ENCODE measurements at regions not wholly inside any gene's neighbourhood (a gene's known extent, or its start where the extent isn't known, plus 50 kb on each side); places are given as distances from the start of the nearest gene placed in this dataset.
A peak's percentile ranks its signal among the peaks of the same experiment; 100 is the strongest.

DNA sequence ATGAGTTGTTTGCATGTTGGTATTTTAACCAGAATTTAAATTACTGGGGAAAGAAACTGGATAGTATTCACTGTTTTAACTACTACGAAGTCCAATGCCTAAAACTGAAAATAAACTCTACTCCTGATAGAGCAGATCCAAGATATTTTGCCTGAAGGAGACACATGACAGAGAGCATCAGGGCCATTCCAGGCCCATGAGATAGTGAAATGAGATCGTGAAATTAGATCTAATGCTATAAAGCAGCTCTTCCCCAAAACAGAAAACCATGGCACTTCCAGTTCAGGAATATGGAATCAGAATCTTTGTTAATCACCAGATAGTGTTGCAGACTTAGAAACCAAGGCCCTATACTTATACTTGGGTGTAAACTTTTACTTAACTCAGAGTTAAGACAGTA is 124.3 kb upstream of the CACNA2D1 start:
- Mint-ChIP-seq H3K36me3 (ENCODE audit: insufficient read depth) (no peaks in the 10 kb centered on the region), H3K9me3 (no peaks in the 10 kb centered on the region), H3K27me3 (ENCODE audit: low read depth) (no peaks in the 10 kb centered on the region), H3K4me3 (no peak overlapping the region), H3K4me1 (ENCODE audit: low read depth) (no peaks in the 10 kb centered on the region)
- DNase-seq = no peak
- ATAC-seq = no peak

GRCh38 chr7:82567356-82567755 is 123.8 kb upstream of the CACNA2D1 start:
- no peaks in the 10 kb centered on the region for H3K36me3 Mint-ChIP-seq (ENCODE audit: insufficient read depth)
- no peaks in the 10 kb centered on the region for H3K4me1 Mint-ChIP-seq (ENCODE audit: low read depth)
- H3K9me3 Mint-ChIP-seq = no peaks in the 10 kb centered on the region
- no peak for DNase-seq
- no peaks in the 10 kb centered on the region for H3K27me3 Mint-ChIP-seq (ENCODE audit: low read depth)
- no peak overlapping the region for H3K4me3 Mint-ChIP-seq
- ATAC-seq = no peak

DNA sequence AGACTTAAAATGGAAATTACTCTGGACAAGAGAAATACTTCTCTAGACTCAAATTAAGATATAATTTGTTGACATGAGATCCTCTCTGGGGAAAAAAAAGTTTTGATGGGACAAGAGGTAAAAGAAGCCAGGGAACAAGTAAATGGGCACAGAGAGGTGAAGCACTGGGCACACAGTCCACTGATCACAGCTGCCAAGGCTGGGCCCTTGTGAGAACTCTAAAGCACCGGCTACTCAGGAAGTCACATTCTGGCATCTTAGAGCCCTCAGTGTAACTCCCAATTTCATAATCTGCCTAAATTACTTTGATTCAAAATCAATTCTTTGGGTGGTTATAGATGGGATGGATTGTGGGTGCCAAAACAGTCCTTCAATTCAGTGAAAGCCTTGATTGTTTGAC is 123.2 kb upstream of the CACNA2D1 start:
- ATAC-seq = no peak
- Mint-ChIP-seq H3K36me3 (ENCODE audit: insufficient read depth) (no peaks in the 10 kb centered on the region), H3K4me3 (no peak overlapping the region), H3K9me3 (no peaks in the 10 kb centered on the region), H3K27me3 (ENCODE audit: low read depth) (no peaks in the 10 kb centered on the region), H3K4me1 (ENCODE audit: low read depth) (no peaks in the 10 kb centered on the region)
- DNase-seq = no peak

GRCh38 chr7:82562716-82563404 is 119.3 kb upstream of the CACNA2D1 start:
- no peak overlapping the region for H3K4me3 Mint-ChIP-seq
- no peaks in the 10 kb centered on the region for H3K36me3 Mint-ChIP-seq (ENCODE audit: insufficient read depth)
- ATAC-seq (no peak), DNase-seq (no peak)
- no peaks in the 10 kb centered on the region for H3K9me3 Mint-ChIP-seq
- H3K4me1 Mint-ChIP-seq (ENCODE audit: low read depth) = no peaks in the 10 kb centered on the region
- H3K27me3 Mint-ChIP-seq (ENCODE audit: low read depth) = no peaks in the 10 kb centered on the region

DNA sequence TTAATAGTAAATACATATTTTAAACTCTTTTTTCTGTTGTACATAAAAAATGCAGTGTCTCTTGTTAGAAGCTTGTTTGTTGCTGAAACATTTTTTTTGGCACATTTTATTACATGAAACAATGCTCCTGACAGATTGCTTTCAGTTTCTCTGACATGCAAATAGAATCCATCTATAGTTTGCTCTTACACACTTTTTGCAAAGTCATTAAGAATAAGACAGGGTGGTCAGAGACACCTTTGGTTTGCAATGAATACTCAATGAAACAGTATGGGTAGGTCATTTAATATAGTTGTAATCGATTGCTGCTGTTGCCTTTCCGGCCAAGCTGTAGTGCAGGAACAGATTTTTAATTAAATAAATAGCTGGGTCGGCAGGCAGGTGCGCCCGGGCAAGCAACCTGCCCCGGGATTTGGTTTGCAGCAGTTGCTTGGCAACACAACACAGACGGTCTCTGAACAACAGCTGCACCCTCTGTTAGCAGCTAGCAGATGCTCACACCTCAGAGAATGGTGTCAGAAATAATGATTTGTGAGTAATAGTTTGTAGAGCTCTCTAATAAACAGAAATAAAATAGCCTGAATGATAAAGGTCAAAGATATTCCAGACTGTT is 115.7 kb upstream of the CACNA2D1 start:
- H3K9me3 Mint-ChIP-seq = peaks cover 10% of the 10 kb centered on the region
- H3K4me1 Mint-ChIP-seq (ENCODE audit: low read depth) = no peaks in the 10 kb centered on the region
- no peaks in the 10 kb centered on the region for H3K36me3 Mint-ChIP-seq (ENCODE audit: insufficient read depth)
- no peak for ATAC-seq
- no peaks in the 10 kb centered on the region for H3K27me3 Mint-ChIP-seq (ENCODE audit: low read depth)
- DNase-seq = no peak
- no peak overlapping the region for H3K4me3 Mint-ChIP-seq

GRCh38 chr7:82549616-82550285 is 106.2 kb upstream of the CACNA2D1 start:
- H3K4me1 Mint-ChIP-seq (ENCODE audit: low read depth) = no peaks in the 10 kb centered on the region
- H3K27me3 Mint-ChIP-seq (ENCODE audit: low read depth) = no peaks in the 10 kb centered on the region
- peaks cover 16% of the 10 kb centered on the region for H3K9me3 Mint-ChIP-seq
- ATAC-seq = no peak
- H3K36me3 Mint-ChIP-seq (ENCODE audit: insufficient read depth) = no peaks in the 10 kb centered on the region
- H3K4me3 Mint-ChIP-seq = no peak overlapping the region
- no peak for DNase-seq

GRCh38 chr7:82548141-82548688 is 104.6 kb upstream of the CACNA2D1 start:
- peaks cover 6% of the 10 kb centered on the region for H3K9me3 Mint-ChIP-seq
- DNase-seq = no peak
- H3K36me3 Mint-ChIP-seq (ENCODE audit: insufficient read depth) = no peaks in the 10 kb centered on the region
- no peak overlapping the region for H3K4me3 Mint-ChIP-seq
- no peaks in the 10 kb centered on the region for H3K27me3 Mint-ChIP-seq (ENCODE audit: low read depth)
- no peak for ATAC-seq
- no peaks in the 10 kb centered on the region for H3K4me1 Mint-ChIP-seq (ENCODE audit: low read depth)

DNA sequence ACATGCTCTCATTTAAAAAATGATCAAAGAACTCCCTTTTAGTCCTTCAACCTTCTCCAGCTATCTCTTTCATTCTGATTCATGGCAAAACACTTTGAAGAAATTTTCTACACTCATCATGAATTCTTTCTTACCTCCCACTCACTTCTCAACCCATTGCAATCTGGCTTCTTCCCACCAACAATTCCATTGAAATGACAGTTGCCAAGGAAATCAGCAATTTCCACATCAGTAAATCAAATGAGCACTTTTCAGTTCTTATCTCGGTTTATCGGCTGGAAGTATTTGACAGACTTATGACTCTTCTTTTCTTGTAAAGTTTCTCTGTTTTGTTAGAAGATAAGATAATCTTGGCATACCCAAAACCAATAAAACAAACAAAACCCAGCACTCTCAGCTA is 99.1 kb upstream of the CACNA2D1 start:
- Mint-ChIP-seq H3K4me1 (ENCODE audit: low read depth) (no peaks in the 10 kb centered on the region), H3K36me3 (ENCODE audit: insufficient read depth) (no peaks in the 10 kb centered on the region), H3K9me3 (no peaks in the 10 kb centered on the region), H3K27me3 (ENCODE audit: low read depth) (peaks cover 2% of the 10 kb centered on the region), H3K4me3 (no peak overlapping the region)
- DNase-seq = no peak
- peak in 1 of 2 donors; percentile 28 for ATAC-seq

DNA sequence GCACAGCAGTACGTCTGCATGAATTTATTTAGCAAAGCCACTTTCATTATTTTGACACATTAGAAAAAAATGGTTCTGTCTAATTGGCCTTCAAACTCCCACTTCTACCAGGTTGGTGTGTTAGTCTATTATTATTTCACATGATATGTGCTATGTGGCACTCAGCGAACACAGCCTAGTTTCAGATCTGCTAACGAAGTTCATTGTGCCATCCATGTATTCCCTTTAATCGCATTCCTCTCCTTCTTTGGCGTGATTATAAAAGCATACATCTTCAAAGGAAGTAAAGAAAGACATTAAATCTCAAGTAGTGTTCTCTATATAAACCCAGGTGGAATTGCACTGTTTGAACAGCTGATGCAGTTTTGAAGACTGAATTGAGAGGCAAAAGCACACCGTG is 96.4 kb upstream of the CACNA2D1 start:
- Mint-ChIP-seq H3K4me3 (no peak overlapping the region), H3K9me3 (no peaks in the 10 kb centered on the region), H3K4me1 (ENCODE audit: low read depth) (no peaks in the 10 kb centered on the region), H3K36me3 (ENCODE audit: insufficient read depth) (no peaks in the 10 kb centered on the region), H3K27me3 (ENCODE audit: low read depth) (peaks cover 2% of the 10 kb centered on the region)
- DNase-seq = no peak
- no peak for ATAC-seq

DNA sequence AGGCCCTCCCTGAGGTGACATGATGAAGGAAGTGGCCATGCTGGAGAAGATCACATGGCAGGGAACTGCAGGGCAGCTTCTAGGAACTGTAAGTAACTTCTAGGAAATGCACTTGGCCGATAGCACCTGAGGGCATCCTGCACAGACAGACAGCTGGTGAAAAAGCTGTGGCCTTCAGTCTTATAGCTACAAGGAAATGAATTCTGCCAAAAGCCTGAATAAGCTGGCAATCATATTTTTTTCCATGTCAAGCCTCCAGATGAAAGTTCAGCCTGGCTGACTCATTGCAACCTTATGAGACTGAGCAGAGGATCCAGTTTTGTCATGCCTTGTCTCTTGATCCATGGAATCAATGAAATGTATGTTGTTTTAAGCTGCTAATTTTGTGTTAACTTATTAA is 91.1 kb upstream of the CACNA2D1 start:
- Mint-ChIP-seq H3K4me3 (no peak overlapping the region), H3K4me1 (ENCODE audit: low read depth) (no peaks in the 10 kb centered on the region), H3K27me3 (ENCODE audit: low read depth) (no peaks in the 10 kb centered on the region), H3K36me3 (ENCODE audit: insufficient read depth) (no peaks in the 10 kb centered on the region), H3K9me3 (peaks cover 4% of the 10 kb centered on the region)
- ATAC-seq (no peak), DNase-seq (no peak)

- no peak for ATAC-seq
- no peak for DNase-seq
- no peak overlapping the region for H3K4me3 Mint-ChIP-seq
- no peaks in the 10 kb centered on the region for H3K27me3 Mint-ChIP-seq (ENCODE audit: low read depth)
- no peaks in the 10 kb centered on the region for H3K4me1 Mint-ChIP-seq (ENCODE audit: low read depth)
- no peaks in the 10 kb centered on the region for H3K36me3 Mint-ChIP-seq (ENCODE audit: insufficient read depth)
- H3K9me3 Mint-ChIP-seq = peaks cover 4% of the 10 kb centered on the region
Measured at GRCh38 chr7:82530361-82530760, 86.8 kb upstream of the CACNA2D1 start.

- ATAC-seq (no peak), DNase-seq (no peak)
- H3K4me1 Mint-ChIP-seq (ENCODE audit: low read depth) = no peaks in the 10 kb centered on the region
- H3K36me3 Mint-ChIP-seq (ENCODE audit: insufficient read depth) = no peaks in the 10 kb centered on the region
- H3K27me3 Mint-ChIP-seq (ENCODE audit: low read depth) = no peaks in the 10 kb centered on the region
- H3K9me3 Mint-ChIP-seq = peaks cover 4% of the 10 kb centered on the region
- no peak overlapping the region for H3K4me3 Mint-ChIP-seq
Measured at GRCh38 chr7:82528577-82529310, 85.2 kb upstream of the CACNA2D1 start.

DNA sequence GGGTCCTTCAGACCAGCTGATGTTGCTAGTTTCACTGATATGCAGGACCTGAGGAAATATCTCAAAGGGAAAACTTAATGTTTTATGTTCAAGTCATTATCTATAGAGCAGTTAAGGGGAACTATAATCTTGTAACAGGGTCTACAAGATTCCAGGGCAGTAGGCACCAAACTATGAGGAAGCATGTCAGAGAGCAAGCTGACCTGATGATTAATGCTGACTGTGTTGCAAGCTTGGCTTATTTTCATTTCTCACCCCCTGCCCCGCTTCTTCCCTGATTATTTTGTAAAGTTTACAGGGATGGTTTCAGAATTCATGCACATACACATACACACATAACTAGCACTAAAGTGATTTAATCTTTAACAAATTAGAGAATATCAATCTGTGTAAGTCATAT is 84.3 kb upstream of the CACNA2D1 start:
- no peak for ATAC-seq
- DNase-seq = no peak
- Mint-ChIP-seq H3K4me3 (no peak overlapping the region), H3K4me1 (ENCODE audit: low read depth) (no peaks in the 10 kb centered on the region), H3K36me3 (ENCODE audit: insufficient read depth) (no peaks in the 10 kb centered on the region), H3K9me3 (peaks cover 4% of the 10 kb centered on the region), H3K27me3 (ENCODE audit: low read depth) (no peaks in the 10 kb centered on the region)

GRCh38 chr7:82521906-82522445 is 78.4 kb upstream of the CACNA2D1 start:
- Mint-ChIP-seq H3K4me3 (no peak overlapping the region), H3K27me3 (ENCODE audit: low read depth) (no peaks in the 10 kb centered on the region), H3K4me1 (ENCODE audit: low read depth) (no peaks in the 10 kb centered on the region), H3K9me3 (peaks cover 8% of the 10 kb centered on the region), H3K36me3 (ENCODE audit: insufficient read depth) (no peaks in the 10 kb centered on the region)
- ATAC-seq (no peak), DNase-seq (no peak)
